Central memory CD8-positive, alpha-beta T cell (primary cell): ENCODE measurements at regions not wholly inside any gene's neighbourhood (a gene's known extent, or its start where the extent isn't known, plus 50 kb on each side); places are given as distances from the start of the nearest gene placed in this dataset.
"Not testable (repeated sequence)": the region's sequence is repeated elsewhere in the genome, so short reads cannot be mapped to it uniquely, and the experiment has no call there.

Experiments used
- ATAC-seq: fragments of 150-1000 bp; cut with Tn5 transposase; replicated peaks from 2 replicates; pipeline ENCODE4 v1.10.0; 2022; ENCODE audit warnings: mild to moderate bottlenecking, moderate FRiP score, moderate number of reproducible peaks; ENCODE audit not compliant: poor library complexity, severe bottlenecking; ENCODE audit errors: extremely low read depth
- DNase-seq, 2 donors: peaks; one replicate each; pipeline ENCODE4 v3.0.0; 2021; ENCODE audit warnings: low spot score in 2 of 2
- H3K27ac Mint-ChIP-seq: one replicate; pipeline ENCODE4 v1.8.0; 2022; ENCODE audit warnings: low read depth, mild to moderate bottlenecking, moderate library complexity, mixed read lengths
- H3K27me3 Mint-ChIP-seq: one replicate; pipeline ENCODE4 v1.8.0; 2022; ENCODE audit warnings: mixed read lengths
- H3K36me3 Mint-ChIP-seq: one replicate; pipeline ENCODE4 v1.8.0; 2022; ENCODE audit warnings: mild to moderate bottlenecking, moderate library complexity, mixed read lengths; ENCODE audit not compliant: insufficient read depth
- H3K4me1 Mint-ChIP-seq: one replicate; pipeline ENCODE4 v1.8.0; 2022; ENCODE audit warnings: mixed read lengths
- H3K4me3 Mint-ChIP-seq: one replicate; pipeline ENCODE4 v1.8.0; 2022; ENCODE audit warnings: mild to moderate bottlenecking, moderate library complexity, mixed read lengths
- H3K9me3 Mint-ChIP-seq: one replicate; pipeline ENCODE4 v1.8.0; 2022; ENCODE audit warnings: mixed read lengths

DNA sequence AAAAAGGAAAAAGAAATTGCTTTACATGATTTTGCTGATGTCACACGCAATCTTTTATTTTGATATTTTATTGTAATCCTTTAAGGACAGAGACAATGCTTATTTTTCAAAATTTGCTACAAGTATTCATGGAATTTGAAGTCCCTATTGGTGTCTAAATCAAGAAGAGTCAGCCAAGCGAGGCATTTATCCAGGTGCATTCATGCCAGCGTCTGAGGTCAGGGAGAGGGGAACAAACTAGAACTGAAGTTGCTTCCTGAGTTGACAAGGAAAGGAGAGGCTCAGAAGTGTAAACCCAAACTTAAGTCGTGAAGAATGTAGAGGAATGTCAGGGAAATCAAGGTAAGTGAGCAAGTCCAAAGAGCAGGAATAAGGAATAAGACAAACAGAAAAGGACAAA, 83.0 kb upstream of the GNAQ start:
- Mint-ChIP-seq H3K4me1 (peaks cover 30% of the 10 kb centered on the region), H3K27me3 (no peaks in the 10 kb centered on the region), H3K36me3 (no peaks in the 10 kb centered on the region), H3K4me3 (no peak overlapping the region), H3K9me3 (no peaks in the 10 kb centered on the region), H3K27ac (no peak overlapping the region)
- no peak for DNase-seq
- ATAC-seq = no peak

DNA sequence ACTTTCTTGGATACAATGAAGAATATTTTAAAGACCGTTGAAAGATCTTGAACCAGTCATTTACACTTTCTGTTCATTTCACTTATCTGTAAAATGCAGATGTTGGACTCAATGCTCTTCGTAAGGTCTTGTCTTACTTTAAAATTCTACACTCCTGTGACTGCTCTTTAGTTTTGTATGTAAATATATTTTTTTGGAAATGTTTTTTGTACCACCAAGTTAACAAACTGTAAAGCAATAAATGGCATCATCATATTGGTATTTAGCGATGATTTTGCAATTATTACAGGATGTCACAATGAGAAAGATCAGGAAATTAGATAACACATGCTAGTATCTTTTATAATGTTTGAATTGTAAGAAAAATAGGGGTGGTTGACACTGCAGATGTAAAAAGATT, 80.8 kb upstream of the GNAQ start:
- Mint-ChIP-seq H3K9me3 (peaks cover 6% of the 10 kb centered on the region), H3K36me3 (peaks cover 3% of the 10 kb centered on the region), H3K4me3 (no peak overlapping the region), H3K27ac (peak overlapping the region; percentile 52), H3K27me3 (no peaks in the 10 kb centered on the region), H3K4me1 (peaks cover 11% of the 10 kb centered on the region)
- DNase-seq (no peak), ATAC-seq (no peak)

DNA sequence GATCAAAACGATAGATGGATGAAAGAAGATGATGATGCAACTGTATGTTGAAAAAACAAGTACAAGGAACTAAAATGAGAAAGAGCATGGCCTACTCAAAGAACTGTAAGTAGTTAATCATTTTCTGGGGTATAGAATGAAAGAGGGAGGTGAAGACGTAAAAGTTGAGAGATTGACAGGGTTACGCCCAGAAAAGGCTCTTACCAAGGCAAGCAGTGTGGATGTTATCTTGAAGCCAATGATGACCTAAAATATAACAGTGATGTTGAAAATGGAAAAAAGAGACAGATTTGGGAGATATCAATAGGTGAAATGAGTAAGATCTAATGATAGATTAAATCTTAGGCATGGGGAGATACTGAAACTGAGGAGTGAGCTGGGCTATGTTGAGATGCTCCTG, 80.4 kb upstream of the GNAQ start:
- no peak overlapping the region for H3K27ac Mint-ChIP-seq
- ATAC-seq = no peak
- no peaks in the 10 kb centered on the region for H3K27me3 Mint-ChIP-seq
- H3K9me3 Mint-ChIP-seq = peaks cover 9% of the 10 kb centered on the region
- no peak overlapping the region for H3K4me3 Mint-ChIP-seq
- H3K4me1 Mint-ChIP-seq = peaks cover 15% of the 10 kb centered on the region
- H3K36me3 Mint-ChIP-seq = peaks cover 3% of the 10 kb centered on the region
- no peak for DNase-seq

DNA sequence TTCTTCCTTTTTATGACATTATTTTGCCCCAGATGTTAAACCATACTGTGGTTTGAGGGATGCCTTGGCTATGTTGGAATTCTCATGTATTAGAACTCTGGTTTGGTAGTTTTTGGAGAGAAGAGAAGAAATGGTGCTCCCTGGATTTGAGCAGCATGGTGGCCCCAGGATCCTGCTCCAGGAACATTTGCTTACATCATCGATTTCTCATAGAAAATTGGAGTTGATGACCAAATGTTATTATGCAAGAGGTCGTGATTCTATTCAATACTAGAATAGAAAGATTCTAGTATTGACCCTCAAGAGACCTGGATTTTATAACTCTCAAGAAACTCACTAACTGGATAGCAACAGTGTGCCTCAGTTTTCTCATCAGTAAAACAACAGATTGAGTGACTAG, 77.5 kb upstream of the GNAQ start:
- no peak overlapping the region for H3K4me3 Mint-ChIP-seq
- no peaks in the 10 kb centered on the region for H3K27me3 Mint-ChIP-seq
- ATAC-seq = no peak
- no peak for DNase-seq
- H3K36me3 Mint-ChIP-seq = peaks cover 3% of the 10 kb centered on the region
- peaks cover 11% of the 10 kb centered on the region for H3K9me3 Mint-ChIP-seq
- H3K4me1 Mint-ChIP-seq = peaks cover 18% of the 10 kb centered on the region
- H3K27ac Mint-ChIP-seq = no peak overlapping the region

DNA sequence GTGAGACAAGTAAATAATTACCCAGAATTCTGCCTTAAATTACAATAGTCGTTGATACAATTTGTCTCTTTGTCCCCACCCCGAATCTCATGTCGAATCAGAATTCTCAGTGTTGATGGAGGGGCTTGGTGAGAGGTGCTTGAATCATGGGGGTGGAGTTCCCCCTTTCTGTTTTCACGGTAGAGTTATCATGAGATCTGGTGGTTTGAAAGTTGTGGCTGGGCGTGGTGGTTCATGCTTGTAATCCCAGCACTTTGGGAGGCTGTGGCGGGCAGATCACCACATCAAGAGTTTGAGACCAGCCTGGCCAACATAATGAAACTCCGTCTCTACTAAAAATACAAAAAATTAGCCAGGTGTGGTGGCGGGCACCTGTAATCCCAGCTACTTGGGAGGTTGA, 75.0 kb upstream of the GNAQ start:
- not testable (repeated sequence) for H3K27me3 Mint-ChIP-seq, H3K4me3 Mint-ChIP-seq, H3K27ac Mint-ChIP-seq, H3K36me3 Mint-ChIP-seq, ATAC-seq, DNase-seq
- Mint-ChIP-seq H3K4me1 (peaks cover 13% of the 10 kb centered on the region), H3K9me3 (peaks cover 11% of the 10 kb centered on the region)

DNA sequence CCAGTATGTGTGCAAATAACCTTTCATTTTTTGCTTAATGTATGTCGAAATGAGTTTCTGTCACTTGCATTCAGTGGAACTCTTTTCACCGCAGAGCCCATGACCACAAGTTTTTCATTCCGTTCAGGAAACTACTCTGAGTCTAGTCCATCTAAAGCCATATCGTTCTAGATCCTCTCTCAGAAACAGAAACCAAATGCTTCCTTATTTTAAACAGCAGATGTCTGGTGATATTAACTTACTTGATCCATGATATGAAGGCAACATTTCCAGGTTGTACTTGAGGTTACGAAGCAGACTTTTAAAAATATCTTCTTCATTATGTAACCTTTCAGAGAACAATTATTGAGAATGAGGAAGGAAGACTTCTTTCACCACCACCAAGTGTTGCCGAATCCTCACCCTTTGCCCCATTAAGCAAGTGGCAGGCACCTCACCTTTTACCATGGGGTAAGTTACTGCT, 72.4 kb upstream of the GNAQ start:
- ATAC-seq (peak; percentile 49), DNase-seq (no peak)
- peaks cover 13% of the 10 kb centered on the region for H3K4me1 Mint-ChIP-seq
- no peak overlapping the region for H3K4me3 Mint-ChIP-seq
- peaks cover 11% of the 10 kb centered on the region for H3K9me3 Mint-ChIP-seq
- no peak overlapping the region for H3K27ac Mint-ChIP-seq
- peaks cover 4% of the 10 kb centered on the region for H3K36me3 Mint-ChIP-seq
- no peaks in the 10 kb centered on the region for H3K27me3 Mint-ChIP-seq

DNA sequence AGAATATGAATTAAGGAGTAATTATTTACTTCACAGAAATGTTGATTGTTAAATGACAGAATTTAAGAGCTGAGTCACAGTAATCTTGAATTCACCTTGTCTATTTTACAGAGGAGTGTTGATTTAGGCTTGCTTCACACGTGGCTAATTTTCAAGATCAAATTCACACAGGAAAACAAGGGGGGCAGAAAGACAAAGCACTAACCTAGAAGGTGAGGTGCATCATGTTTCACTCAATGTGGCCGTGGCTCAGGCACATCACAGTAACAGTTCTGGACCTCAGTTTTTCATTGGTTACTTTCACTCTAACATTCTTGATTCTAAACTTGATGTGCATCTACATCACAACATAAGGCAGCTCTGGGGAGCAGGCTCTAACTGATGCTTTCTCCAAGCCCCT, 69.6 kb upstream of the GNAQ start:
- ATAC-seq (no peak), DNase-seq (no peak)
- Mint-ChIP-seq H3K36me3 (peaks cover 2% of the 10 kb centered on the region), H3K9me3 (no peaks in the 10 kb centered on the region), H3K4me1 (peaks cover 7% of the 10 kb centered on the region), H3K27me3 (peaks cover 13% of the 10 kb centered on the region), H3K27ac (no peak overlapping the region), H3K4me3 (no peak overlapping the region)

DNA sequence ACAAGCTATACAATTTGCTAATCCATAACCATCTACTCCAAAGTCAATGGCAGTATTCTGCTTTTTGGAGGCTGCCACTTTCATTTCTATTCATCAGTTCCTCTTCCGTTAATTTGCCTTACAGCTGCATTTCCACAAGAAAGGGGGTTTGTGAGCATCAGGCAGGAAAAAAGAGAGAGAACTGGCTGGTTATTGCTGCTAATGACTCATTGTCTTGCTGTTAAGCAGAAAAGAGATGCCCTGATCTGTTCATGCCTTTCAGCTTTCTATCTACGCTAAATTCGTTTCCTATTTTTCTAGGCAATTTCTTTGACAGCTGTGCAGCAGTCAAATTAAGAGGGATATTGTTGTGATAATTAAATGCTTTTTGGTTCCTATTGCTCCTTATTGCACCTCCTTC, 65.9 kb upstream of the GNAQ start:
- Mint-ChIP-seq H3K36me3 (no peaks in the 10 kb centered on the region), H3K4me1 (no peaks in the 10 kb centered on the region), H3K27me3 (peaks cover 13% of the 10 kb centered on the region), H3K9me3 (no peaks in the 10 kb centered on the region), H3K27ac (no peak overlapping the region), H3K4me3 (no peak overlapping the region)
- no peak for DNase-seq
- ATAC-seq = no peak

DNA sequence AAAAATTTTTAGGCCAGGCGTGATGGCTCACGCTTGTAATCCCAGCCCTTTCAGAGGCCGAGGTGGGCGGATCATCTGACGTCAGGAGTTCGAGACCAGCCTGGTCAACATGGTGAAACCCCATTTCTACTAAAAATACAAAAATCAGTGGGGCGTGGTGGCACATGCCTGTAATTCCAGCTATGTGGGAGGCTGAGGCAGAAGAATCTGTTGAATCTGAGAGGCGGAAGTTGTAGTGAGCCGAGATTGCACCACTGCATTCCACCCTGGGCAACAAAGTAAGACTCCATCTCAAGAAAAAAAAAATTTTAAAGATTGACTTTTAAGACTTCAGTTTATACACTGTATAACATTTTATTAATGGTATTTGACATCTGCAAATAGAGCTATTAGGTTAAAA, 60.1 kb upstream of the GNAQ start:
- ATAC-seq (no peak), DNase-seq (no peak)
- Mint-ChIP-seq H3K4me1 (no peaks in the 10 kb centered on the region), H3K27me3 (no peaks in the 10 kb centered on the region), H3K4me3 (no peak overlapping the region), H3K9me3 (no peaks in the 10 kb centered on the region), H3K27ac (no peak overlapping the region), H3K36me3 (no peaks in the 10 kb centered on the region)

DNA sequence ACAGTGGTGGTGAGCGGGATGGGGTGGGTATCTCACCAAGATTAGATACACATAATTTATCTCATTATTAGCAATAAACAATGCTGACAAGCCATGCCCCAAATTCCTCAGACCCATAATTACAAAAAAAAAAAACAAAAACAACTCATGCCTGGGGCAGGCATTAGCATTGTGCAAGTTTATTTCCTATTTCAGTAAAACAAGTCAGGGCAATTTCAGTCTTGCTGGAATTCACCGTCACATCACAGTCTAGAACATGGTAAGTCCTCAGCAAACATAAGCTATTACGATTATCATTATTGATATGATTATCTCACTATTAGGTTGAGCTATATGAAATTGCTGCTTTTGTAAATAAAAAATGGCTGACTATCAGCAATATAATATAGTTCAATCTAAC, 57.5 kb upstream of the GNAQ start:
- Mint-ChIP-seq H3K27ac (no peak overlapping the region), H3K4me1 (no peaks in the 10 kb centered on the region), H3K27me3 (no peaks in the 10 kb centered on the region), H3K9me3 (peaks cover 6% of the 10 kb centered on the region), H3K4me3 (no peak overlapping the region), H3K36me3 (no peaks in the 10 kb centered on the region)
- no peak for ATAC-seq
- DNase-seq = no peak

DNA sequence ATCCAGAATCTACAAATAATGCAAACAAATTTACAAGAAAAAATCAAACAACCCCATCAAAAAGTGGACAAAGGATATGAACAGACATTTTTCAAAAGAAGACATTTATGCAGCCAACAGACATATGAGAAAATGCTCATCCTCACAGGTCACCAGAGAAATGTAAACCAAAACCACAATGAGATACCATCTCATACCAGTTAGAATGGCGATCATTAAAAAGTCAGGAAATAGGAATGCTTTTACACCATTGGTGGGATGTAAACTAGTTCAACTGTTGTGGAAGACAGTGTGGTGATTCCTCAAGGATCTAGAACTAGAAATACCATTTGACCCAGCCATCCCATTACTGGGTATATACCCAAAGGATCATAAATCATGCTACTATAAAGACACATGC, 56.6 kb upstream of the GNAQ start:
- not testable (repeated sequence) for H3K4me1 Mint-ChIP-seq, H3K36me3 Mint-ChIP-seq, H3K27ac Mint-ChIP-seq, H3K4me3 Mint-ChIP-seq, DNase-seq, H3K9me3 Mint-ChIP-seq, ATAC-seq, H3K27me3 Mint-ChIP-seq
